Choroid plexus epithelial cell (primary cell): ENCODE measurements at regions not wholly inside any gene's neighbourhood (a gene's known extent, or its start where the extent isn't known, plus 50 kb on each side); places are given as distances from the start of the nearest gene placed in this dataset.

Experiments used
- DNase-seq: peaks from one replicate; pipeline ENCODE4 v3.0.0-alpha.2; 2010; ENCODE audit warnings: low read depth
- H3K4me3 ChIP-seq: 2 replicates; pipeline ENCODE4 v1.5.1; 2011; ENCODE audit warnings: low read depth, mild to moderate bottlenecking, control low read depth, low read length, moderate library complexity
- CTCF ChIP-seq: conservative IDR thresholded peaks from 2 replicates; pipeline ENCODE4 v1.5.1; 2011; ENCODE audit warnings: low read depth, mild to moderate bottlenecking, control low read depth, inconsistent platforms, low read length, moderate library complexity

GRCh38 chr1:88298506-88298905, 385.6 kb upstream of the PKN2 start:
- no peak for TF ChIP-seq CTCF
- no peak overlapping the region for H3K4me3 ChIP-seq
- DNase-seq: no peak

GRCh38 chr1:88300752-88301263, 383.3 kb upstream of the PKN2 start:
- DNase-seq: no peak
- H3K4me3 ChIP-seq: no peak overlapping the region
- no peak for TF ChIP-seq CTCF

- TF ChIP-seq CTCF: peak; percentile 50
- no peak overlapping the region for H3K4me3 ChIP-seq
- peak; percentile 52 for DNase-seq
Measured at GRCh38 chr1:88302843-88303486, 381.1 kb upstream of the PKN2 start.

- no peak for TF ChIP-seq CTCF
- no peak overlapping the region for H3K4me3 ChIP-seq
Measured at GRCh38 chr1:88311265-88311664, 372.8 kb upstream of the PKN2 start.

GRCh38 chr1:88311907-88312306, 372.2 kb upstream of the PKN2 start:
- TF ChIP-seq CTCF: no peak
- no peak for DNase-seq
- H3K4me3 ChIP-seq: no peak overlapping the region

More at GRCh38 chr1:88311265-88311664, 372.8 kb upstream of the PKN2 start:
- no peak for DNase-seq

GRCh38 chr1:88317396-88317795, 366.7 kb upstream of the PKN2 start:
- DNase-seq: no peak
- no peak for TF ChIP-seq CTCF
- no peak overlapping the region for H3K4me3 ChIP-seq

GRCh38 chr1:88318740-88319139, 365.3 kb upstream of the PKN2 start:
- no peak for DNase-seq
- TF ChIP-seq CTCF: no peak
- H3K4me3 ChIP-seq: no peak overlapping the region
